Trophoblast cell (in vitro differentiated cells and primary cell): ENCODE measurements at regions not wholly inside any gene's neighbourhood (a gene's known extent, or its start where the extent isn't known, plus 50 kb on each side); places are given as distances from the start of the nearest gene placed in this dataset.

Source experiments
- DNase-seq, 2 donors: peaks; one replicate each; pipeline ENCODE4 v3.0.0-alpha.2; 2016
- H2AFZ ChIP-seq: 2 replicates; pipeline ENCODE4 v1.6.1; 2013; ENCODE audit warnings: low read length, moderate library complexity, mild to moderate bottlenecking; ENCODE audit not compliant: insufficient read depth, poor library complexity
- H2AK5ac ChIP-seq: 2 replicates; pipeline ENCODE4 v1.6.1; 2013; ENCODE audit warnings: mild to moderate bottlenecking, low read length
- H2BK120ac ChIP-seq: 2 replicates; pipeline ENCODE4 v1.6.1; 2013; ENCODE audit warnings: low read length, mild to moderate bottlenecking, moderate library complexity; ENCODE audit not compliant: insufficient read depth, poor library complexity
- H2BK12ac ChIP-seq: 2 replicates; pipeline ENCODE4 v1.6.1; 2013; ENCODE audit warnings: mild to moderate bottlenecking, low read length, moderate library complexity
- H2BK5ac ChIP-seq: 2 replicates; pipeline ENCODE4 v1.6.1; 2013; ENCODE audit warnings: low read length, low read depth, moderate library complexity, mild to moderate bottlenecking; ENCODE audit not compliant: poor library complexity
- H3K14ac ChIP-seq: 2 replicates; pipeline ENCODE4 v1.6.1; 2013; ENCODE audit warnings: mild to moderate bottlenecking, low read length
- H3K18ac ChIP-seq: 2 replicates; pipeline ENCODE4 v1.6.1; 2013; ENCODE audit warnings: mild to moderate bottlenecking, low read length
- H3K23ac ChIP-seq: 2 replicates; pipeline ENCODE4 v1.6.1; 2013; ENCODE audit warnings: low read length
- H3K27ac ChIP-seq: 2 replicates; pipeline ENCODE4 v1.5.1; 2013; ENCODE audit warnings: low read depth, mild to moderate bottlenecking, inconsistent platforms, low read length, moderate library complexity
- H3K27me3 ChIP-seq: 2 replicates; pipeline ENCODE4 v1.6.1; 2013; ENCODE audit warnings: inconsistent platforms, mild to moderate bottlenecking, low read length, moderate library complexity; ENCODE audit not compliant: insufficient read depth
- H3K36me3 ChIP-seq, 2 experiments: 1 replicate in 1 of 2; 2 replicates in 1 of 2; pipeline ENCODE4 v1.6.1; 2013; ENCODE audit warnings: low read length in 2 of 2, mild to moderate bottlenecking in 2 of 2, moderate library complexity in 1 of 2; ENCODE audit not compliant: insufficient read depth in 2 of 2, control insufficient read depth in 1 of 2
- H3K4ac ChIP-seq: 2 replicates; pipeline ENCODE4 v1.6.1; 2013; ENCODE audit warnings: low read depth, mild to moderate bottlenecking, low read length, moderate library complexity
- H3K4me1 ChIP-seq, 2 experiments: 1 replicate in 1 of 2; 2 replicates in 1 of 2; pipeline ENCODE4 v1.6.1; 2013; ENCODE audit warnings: low read length in 2 of 2, mild to moderate bottlenecking in 2 of 2, moderate library complexity in 1 of 2; ENCODE audit not compliant: insufficient read depth in 2 of 2, control insufficient read depth in 1 of 2
- H3K4me2 ChIP-seq: 2 replicates; pipeline ENCODE4 v1.6.1; 2013; ENCODE audit warnings: inconsistent platforms, mild to moderate bottlenecking, low read length, moderate library complexity
- H3K4me3 ChIP-seq: 2 replicates; pipeline ENCODE4 v1.5.1; 2013; ENCODE audit warnings: mild to moderate bottlenecking, low read depth, low read length, inconsistent platforms
- H3K79me1 ChIP-seq: one replicate; pipeline ENCODE4 v1.6.1; 2013; ENCODE audit warnings: low read length
- H3K79me2 ChIP-seq: 2 replicates; pipeline ENCODE4 v1.6.1; 2013; ENCODE audit warnings: low read length, mild to moderate bottlenecking; ENCODE audit not compliant: control insufficient read depth, insufficient read depth, poor library complexity
- H3K9ac ChIP-seq: 2 replicates; pipeline ENCODE4 v1.6.1; 2013; ENCODE audit warnings: mild to moderate bottlenecking, low read length
- H3K9me3 ChIP-seq: 2 replicates; pipeline ENCODE4 v1.6.1; 2013; ENCODE audit warnings: low read depth, mild to moderate bottlenecking, control low read depth, inconsistent platforms, low read length; ENCODE audit not compliant: insufficient read depth
- H4K12ac ChIP-seq: 2 replicates; pipeline ENCODE4 v1.6.1; 2013; ENCODE audit warnings: low read depth, mild to moderate bottlenecking, low read length, moderate library complexity
- H4K8ac ChIP-seq: 2 replicates; pipeline ENCODE4 v1.6.1; 2013; ENCODE audit warnings: low read depth, mild to moderate bottlenecking, low read length, moderate library complexity
- H4K91ac ChIP-seq: one replicate; pipeline ENCODE4 v1.6.1; 2013; ENCODE audit warnings: low read depth, mild to moderate bottlenecking, low read length, moderate library complexity
- WGBS: extraction: QIAGEN DNeasy Blood & Tissue Kit; methylation state at CpG from one replicate; pipeline ENCODE4 v1.1.7; 2013; ENCODE audit warnings: missing lambda C conversion rate; ENCODE audit not compliant: insufficient read length, insufficient coverage; ENCODE audit errors: extremely low coverage; 5-methylcytosine and 5-hydroxymethylcytosine counted together

GRCh38 chr22:48941903-48942575 is 885.6 kb downstream of the BRD1 start:
- Histone ChIP-seq H2BK12ac (no peak overlapping the region), H3K79me2 (no peaks in the 10 kb centered on the region), H4K91ac (no peak overlapping the region), H3K79me1 (no peaks in the 10 kb centered on the region), H3K9ac (no peak overlapping the region), H3K4ac (no peak overlapping the region), H2BK5ac (no peak overlapping the region), H2AK5ac (no peak overlapping the region), H3K9me3 (peaks cover 9% of the 10 kb centered on the region), H3K4me2 (no peak overlapping the region), H4K8ac (no peak overlapping the region), H3K23ac (no peak overlapping the region), H3K27ac (no peak overlapping the region), H3K36me3 (no peaks in the 10 kb centered on the region), H3K14ac (no peak overlapping the region), H3K4me1 (no peaks in the 10 kb centered on the region), H3K18ac (no peak overlapping the region), H2BK120ac (no peak overlapping the region), H3K27me3 (no peaks in the 10 kb centered on the region), H3K4me3 (no peak overlapping the region), H2AFZ (no peak overlapping the region), H4K12ac (no peak overlapping the region)
- DNase-seq, result no peak
- no CpG with 5 or more reads among the region's 12 CpGs for WGBS

- H4K91ac ChIP-seq, result no peak overlapping the region
- no peaks in the 10 kb centered on the region for H3K4me1 ChIP-seq
- no peak overlapping the region for H2BK12ac ChIP-seq
- no peak overlapping the region for H4K12ac ChIP-seq
- no peak overlapping the region for H2AFZ ChIP-seq
- WGBS, result no CpG with 5 or more reads among the region's 23 CpGs
- H3K14ac ChIP-seq, result no peak overlapping the region
- H3K18ac ChIP-seq, result no peak overlapping the region
- no peaks in the 10 kb centered on the region for H3K79me1 ChIP-seq
- H3K27me3 ChIP-seq, result no peaks in the 10 kb centered on the region
- no peak overlapping the region for H3K4ac ChIP-seq
- no peak overlapping the region for H3K4me2 ChIP-seq
- H2AK5ac ChIP-seq, result no peak overlapping the region
- no peak overlapping the region for H2BK5ac ChIP-seq
- no peaks in the 10 kb centered on the region for H3K36me3 ChIP-seq
- H3K9ac ChIP-seq, result no peak overlapping the region
- H3K27ac ChIP-seq, result no peak overlapping the region
- no peaks in the 10 kb centered on the region for H3K79me2 ChIP-seq
- peaks cover 12% of the 10 kb centered on the region for H3K9me3 ChIP-seq
- no peak overlapping the region for H4K8ac ChIP-seq
- no peak overlapping the region for H2BK120ac ChIP-seq
- H3K4me3 ChIP-seq, result no peak overlapping the region
- no peak overlapping the region for H3K23ac ChIP-seq
- no peak for DNase-seq
Measured at GRCh38 chr22:48941033-48941902, 886.4 kb downstream of the BRD1 start.

- no peak overlapping the region for H2AFZ ChIP-seq
Measured at GRCh38 chr22:48940266-48941032, 887.2 kb downstream of the BRD1 start.

DNA sequence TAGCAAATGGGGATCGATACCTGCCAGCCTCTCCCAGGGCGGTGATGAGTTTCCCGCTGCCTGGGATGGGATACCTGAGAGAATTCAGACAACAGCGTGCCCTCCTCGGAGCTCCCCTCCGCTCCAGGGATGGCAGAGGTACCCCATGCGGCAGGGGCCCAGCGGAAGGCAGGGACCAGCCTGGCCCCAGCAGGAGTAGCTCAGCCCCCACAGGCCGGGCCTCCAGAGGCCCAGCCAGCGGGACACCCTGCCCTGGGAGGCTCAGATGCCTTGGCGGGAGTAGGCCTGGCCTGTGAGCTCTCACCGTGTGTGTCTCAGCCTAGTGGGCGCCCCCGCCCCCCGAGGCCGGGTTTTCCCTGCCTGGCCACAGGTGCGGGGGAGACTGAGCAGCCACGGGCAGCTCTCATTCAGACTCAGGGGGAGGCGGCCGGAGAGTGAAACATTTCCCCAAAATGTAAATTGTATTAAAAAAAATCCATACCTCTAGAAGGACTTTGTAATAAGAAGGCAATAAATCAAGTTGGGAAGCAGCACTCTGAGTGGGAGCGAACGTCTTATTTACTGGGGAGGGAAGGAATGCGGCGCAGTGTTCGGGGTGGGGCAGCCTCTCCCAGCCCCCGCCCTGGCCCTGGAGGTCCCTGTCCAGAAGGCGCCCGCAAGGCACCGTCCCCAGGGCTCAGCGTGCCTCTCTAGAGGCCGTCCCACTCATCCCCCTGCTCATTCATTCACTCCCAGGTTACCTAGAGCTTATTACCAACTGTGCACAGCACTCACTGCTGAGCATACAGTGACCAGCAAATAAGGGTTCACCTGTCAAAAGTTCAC is 888.0 kb downstream of the BRD1 start:
- Histone ChIP-seq H3K9ac (no peak overlapping the region), H2AK5ac (no peak overlapping the region), H2BK12ac (no peak overlapping the region), H3K18ac (no peak overlapping the region), H4K12ac (no peak overlapping the region), H3K27ac (no peak overlapping the region), H2BK5ac (no peak overlapping the region), H4K91ac (no peak overlapping the region), H3K4me1 (no peaks in the 10 kb centered on the region), H2AFZ (no peak overlapping the region), H3K36me3 (no peaks in the 10 kb centered on the region), H3K79me1 (no peaks in the 10 kb centered on the region), H3K23ac (no peak overlapping the region), H3K4me2 (no peak overlapping the region), H3K9me3 (peaks cover 12% of the 10 kb centered on the region), H3K4ac (no peak overlapping the region), H3K79me2 (no peaks in the 10 kb centered on the region), H2BK120ac (no peak overlapping the region), H3K4me3 (no peak overlapping the region), H3K27me3 (no peaks in the 10 kb centered on the region), H3K14ac (no peak overlapping the region), H4K8ac (no peak overlapping the region)
- no CpG with 5 or more reads among the region's 31 CpGs for WGBS
- no peak for DNase-seq

More at GRCh38 chr22:48940266-48941032, 887.2 kb downstream of the BRD1 start:
- Histone ChIP-seq H4K8ac (no peak overlapping the region), H2AK5ac (no peak overlapping the region), H4K91ac (no peak overlapping the region), H3K4ac (no peak overlapping the region), H3K79me1 (no peaks in the 10 kb centered on the region), H3K27me3 (no peaks in the 10 kb centered on the region), H3K9ac (no peak overlapping the region), H3K4me1 (no peaks in the 10 kb centered on the region), H3K14ac (no peak overlapping the region), H2BK5ac (no peak overlapping the region), H3K4me2 (no peak overlapping the region), H4K12ac (no peak overlapping the region), H2BK120ac (no peak overlapping the region), H3K27ac (no peak overlapping the region), H3K9me3 (peaks cover 12% of the 10 kb centered on the region), H3K23ac (no peak overlapping the region), H3K4me3 (no peak overlapping the region), H3K36me3 (no peaks in the 10 kb centered on the region), H3K79me2 (no peaks in the 10 kb centered on the region), H2BK12ac (no peak overlapping the region), H3K18ac (no peak overlapping the region)
- no CpG with 5 or more reads among the region's 20 CpGs for WGBS
- no peak for DNase-seq
